SK-N-SH treated with all-trans-retinoic acid at 6 μM for 48 hours (cell line): ENCODE measurements at regions not wholly inside any gene's neighbourhood (a gene's known extent, or its start where the extent isn't known, plus 50 kb on each side); places are given as distances from the start of the nearest gene placed in this dataset.

Source experiments
- RARB ChIP-seq: fragments of 250-450 bp; sonication (Bioruptor Pico); IDR thresholded peaks from 2 replicates; pipeline ENCODE4 v1.8.0; 2021; ENCODE audit warnings: mild to moderate bottlenecking, moderate library complexity
- ZC3H10 ChIP-seq: fragments of 250-450 bp; sonication (Bioruptor Pico); IDR thresholded peaks from 2 replicates; pipeline ENCODE4 v1.5.1; 2021; ENCODE audit warnings: mild to moderate bottlenecking, moderate library complexity
- ZNF565 ChIP-seq: fragments of 450-650 bp; formaldehyde crosslinking; conservative IDR thresholded peaks from 2 replicates; pipeline ENCODE4 v1.5.0; 2020; ENCODE audit warnings: low read depth, mild to moderate bottlenecking, moderate library complexity
- ZNF70 ChIP-seq: fragments of 450-650 bp; formaldehyde crosslinking; IDR thresholded peaks from 2 replicates; pipeline ENCODE4 v1.5.0; 2020; ENCODE audit warnings: mild to moderate bottlenecking, moderate library complexity

DNA sequence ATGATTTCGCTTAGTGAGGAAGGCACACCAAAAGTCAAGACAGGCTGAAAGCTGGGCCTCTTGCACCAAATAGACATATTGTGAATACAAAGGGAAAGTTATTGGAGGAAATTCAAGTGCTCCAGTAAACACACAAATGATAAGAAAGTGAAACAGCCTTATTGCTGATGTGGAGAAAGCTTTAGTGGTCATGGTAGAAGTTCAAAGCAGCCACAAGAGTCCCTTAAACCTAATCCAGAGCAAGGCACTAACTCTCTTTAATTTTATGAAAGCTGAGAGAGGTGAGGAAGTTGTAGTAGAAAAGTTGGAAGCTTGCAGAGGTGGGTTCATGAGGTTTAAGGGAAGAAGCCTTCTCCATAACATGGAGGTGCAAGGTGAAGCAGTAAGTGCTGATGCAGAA is 988.3 kb downstream of the VRK1 start:
- TF ChIP-seq ZNF565 (CRISPR knock-in tag) (no peak), RARB (no peak), ZNF70 (CRISPR knock-in tag) (no peak), ZC3H10 (CRISPR knock-in tag) (no peak)
